Right lobe of liver (tissue), 4 donors: ENCODE measurements at regions not wholly inside any gene's neighbourhood (a gene's known extent, or its start where the extent isn't known, plus 50 kb on each side); places are given as distances from the start of the nearest gene placed in this dataset.

Experiments used
- POLR2A ChIP-seq: fragments of 450-650 bp; IDR thresholded peaks from one replicate; pipeline ENCODE4 v1.6.1; 2017; ENCODE audit warnings: antibody characterized with exemption, mild to moderate bottlenecking
- TF ChIP-seq, protein P1 (sequence below), 4 donors: fragments of 200-600 bp in 3 of 4; fragments of 450-650 bp in 1 of 4; IDR thresholded peaks; one replicate each; pipeline versions ENCODE4 v1.5.1 to v1.8.0; 2016 to 2022; ENCODE audit warnings: antibody characterized with exemption in 4 of 4, mild to moderate bottlenecking in 2 of 4
- donor health status: DM: no; HTN: no; CAD: no.
- donor health status: DM: no; HTN: no; CAD: no.
- donor health status: DM: no; HTN: yes; CAD: no.

GRCh38 chr15:93671387-93671943, 559.9 kb upstream of the MCTP2 start:
- TF ChIP-seq, protein P1, sequence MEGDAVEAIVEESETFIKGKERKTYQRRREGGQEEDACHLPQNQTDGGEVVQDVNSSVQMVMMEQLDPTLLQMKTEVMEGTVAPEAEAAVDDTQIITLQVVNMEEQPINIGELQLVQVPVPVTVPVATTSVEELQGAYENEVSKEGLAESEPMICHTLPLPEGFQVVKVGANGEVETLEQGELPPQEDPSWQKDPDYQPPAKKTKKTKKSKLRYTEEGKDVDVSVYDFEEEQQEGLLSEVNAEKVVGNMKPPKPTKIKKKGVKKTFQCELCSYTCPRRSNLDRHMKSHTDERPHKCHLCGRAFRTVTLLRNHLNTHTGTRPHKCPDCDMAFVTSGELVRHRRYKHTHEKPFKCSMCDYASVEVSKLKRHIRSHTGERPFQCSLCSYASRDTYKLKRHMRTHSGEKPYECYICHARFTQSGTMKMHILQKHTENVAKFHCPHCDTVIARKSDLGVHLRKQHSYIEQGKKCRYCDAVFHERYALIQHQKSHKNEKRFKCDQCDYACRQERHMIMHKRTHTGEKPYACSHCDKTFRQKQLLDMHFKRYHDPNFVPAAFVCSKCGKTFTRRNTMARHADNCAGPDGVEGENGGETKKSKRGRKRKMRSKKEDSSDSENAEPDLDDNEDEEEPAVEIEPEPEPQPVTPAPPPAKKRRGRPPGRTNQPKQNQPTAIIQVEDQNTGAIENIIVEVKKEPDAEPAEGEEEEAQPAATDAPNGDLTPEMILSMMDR (IDR thresholded peaks at IDR 0.05): no peak
- no peak for TF ChIP-seq POLR2A
